ENCODE measurements at regions not wholly inside any gene's neighbourhood (a gene's known extent, or its start where the extent isn't known, plus 50 kb on each side); places are given as distances from the start of the nearest gene placed in this dataset.

DNA sequence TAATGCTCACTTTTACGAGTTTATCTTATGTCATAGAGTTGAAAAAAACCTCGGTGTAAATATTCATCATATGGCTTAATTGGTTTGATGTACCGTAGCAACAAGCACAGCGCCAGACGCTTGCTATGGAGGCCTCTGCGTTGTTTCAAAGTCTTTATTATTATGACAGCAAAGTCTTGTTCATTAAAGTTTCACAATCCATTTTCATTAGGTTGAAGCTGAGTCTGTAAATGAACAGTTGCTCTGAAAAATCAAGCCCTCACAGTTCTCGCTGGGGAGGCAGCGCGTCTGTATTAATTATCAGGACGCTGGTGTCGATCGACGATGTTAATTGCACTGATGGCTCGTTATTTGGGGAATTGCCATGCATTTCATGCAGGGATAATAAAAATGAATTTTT lies 185.6 kb downstream of the INSC start:
- WGBS, 2 donors, result 82 to 87% methylated on average over 14 of the region's 14 CpGs
- FAIRE-seq (no peak), ATAC-seq (no peak), DNase-seq (no peak)
- intact Hi-C loops (cut with DNase I), result no loop called here
- no peak for TF ChIP-seq CTCF (IDR thresholded peaks at IDR 0.05)
- Histone ChIP-seq H3K9me3 (no peaks in the 10 kb centered on the region), H3K36me3 (no peaks in the 10 kb centered on the region), H3K27ac (no peak overlapping the region), H3K27me3 (no peaks in the 10 kb centered on the region), H3K4me1 (no peaks in the 10 kb centered on the region), H3K4me3 (no peak overlapping the region)

DNA sequence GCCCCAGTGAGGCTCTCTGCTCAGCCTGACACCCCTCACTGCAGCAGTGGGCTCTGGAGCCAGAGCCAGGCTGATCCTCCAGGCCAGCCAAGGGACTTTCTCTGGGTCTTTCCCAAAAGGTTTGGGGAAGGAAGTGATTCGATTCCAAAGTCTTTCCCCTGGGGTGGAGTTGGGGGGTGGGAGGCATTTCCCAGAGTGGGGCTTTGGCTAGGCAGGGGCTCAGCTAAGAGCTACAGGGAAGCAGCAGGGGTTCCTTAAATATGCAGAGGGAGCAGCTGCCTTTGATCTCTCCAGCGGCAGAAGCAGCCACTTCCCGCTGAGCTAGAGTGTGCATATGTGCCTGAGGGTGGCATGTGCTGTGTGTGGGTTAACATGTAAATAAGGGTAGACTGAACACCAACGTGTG lies 192.9 kb downstream of the INSC start:
- FAIRE-seq (no peak), ATAC-seq (no peak), DNase-seq (no peak)
- no peaks in the 10 kb centered on the region for H3K9me3 ChIP-seq
- H3K27ac ChIP-seq, result no peak overlapping the region
- no peak for TF ChIP-seq CTCF (IDR thresholded peaks at IDR 0.05)
- no peaks in the 10 kb centered on the region for H3K27me3 ChIP-seq
- H3K4me3 ChIP-seq, result no peak overlapping the region
- intact Hi-C loops (cut with DNase I), result no loop called here
- H3K4me1 ChIP-seq, result peaks cover 0 to 9% (median 0%) of the 10 kb centered on the region in 3 donors
- no peaks in the 10 kb centered on the region for H3K36me3 ChIP-seq
- WGBS, 2 donors, result 39 to 54% methylated on average over 4 of the region's 4 CpGs

DNA sequence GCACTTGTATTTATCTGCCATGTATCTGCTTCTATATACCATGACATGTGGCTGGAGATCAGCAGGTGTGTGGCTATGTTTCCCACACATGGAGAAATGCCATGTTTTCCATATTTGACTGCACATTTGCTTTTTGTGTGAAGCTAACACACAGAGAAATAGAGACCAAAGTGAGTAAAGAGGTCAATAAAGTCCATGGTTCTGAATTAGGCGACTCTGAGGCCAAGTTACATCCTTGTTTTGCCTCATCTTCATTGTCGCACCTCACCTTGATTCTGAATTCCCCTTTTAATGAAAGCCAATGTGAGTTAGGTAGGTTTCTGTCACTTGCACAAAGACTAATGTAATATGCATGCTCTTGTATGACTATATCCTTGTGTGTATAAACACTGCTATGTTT lies 194.1 kb downstream of the INSC start:
- Histone ChIP-seq H3K4me1 (peaks cover 0 to 9% (median 0%) of the 10 kb centered on the region in 3 donors), H3K4me3 (no peak overlapping the region), H3K9me3 (no peaks in the 10 kb centered on the region), H3K36me3 (no peaks in the 10 kb centered on the region), H3K27ac (no peak overlapping the region), H3K27me3 (no peaks in the 10 kb centered on the region)
- no peak for TF ChIP-seq CTCF (IDR thresholded peaks at IDR 0.05)
- FAIRE-seq, result no peak
- 47 to 92% methylated on average over 2 of the region's 2 CpGs for WGBS, 2 donors
- intact Hi-C loops (cut with DNase I), result no loop called here
- DNase-seq, result no peak
- ATAC-seq, result no peak

GRCh38 chr11:15309296-15309695 lies 194.6 kb downstream of the INSC start:
- ATAC-seq (no peak), FAIRE-seq (no peak), DNase-seq (no peak)
- no peak overlapping the region for H3K27ac ChIP-seq
- H3K4me3 ChIP-seq, result no peak overlapping the region
- H3K36me3 ChIP-seq, result no peaks in the 10 kb centered on the region
- H3K9me3 ChIP-seq, result no peaks in the 10 kb centered on the region
- H3K27me3 ChIP-seq, result no peaks in the 10 kb centered on the region
- no peak for TF ChIP-seq CTCF (IDR thresholded peaks at IDR 0.05)
- H3K4me1 ChIP-seq, result peaks cover 0 to 9% (median 0%) of the 10 kb centered on the region in 3 donors
- 38 to 44% methylated on average over 1 of the region's 1 CpG for WGBS, 2 donors
- intact Hi-C loops (cut with DNase I), result no loop called here

DNA sequence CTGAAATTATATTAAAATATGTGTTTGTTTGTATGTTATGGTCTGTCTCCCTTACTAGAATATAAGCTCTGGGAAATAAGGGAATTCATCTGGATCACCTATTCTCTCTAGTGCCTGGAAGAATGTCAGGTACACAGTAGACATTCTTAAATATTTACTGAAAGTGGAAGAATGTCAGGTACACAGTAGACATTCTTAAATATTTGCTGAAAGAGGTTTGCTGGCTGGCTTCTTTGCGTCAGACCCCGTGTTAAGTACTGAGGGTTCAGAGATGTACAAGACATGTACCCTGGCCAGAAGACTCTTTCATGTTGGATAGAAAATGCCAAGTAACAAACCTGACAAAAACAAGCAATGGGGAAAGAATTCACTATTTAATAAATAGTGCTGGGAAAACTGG lies 199.1 kb downstream of the INSC start:
- intact Hi-C loops (cut with DNase I), result no loop called here
- Histone ChIP-seq H3K4me1 (peaks cover 0 to 9% (median 0%) of the 10 kb centered on the region in 3 donors), H3K4me3 (no peak overlapping the region), H3K27me3 (no peaks in the 10 kb centered on the region), H3K9me3 (no peaks in the 10 kb centered on the region), H3K36me3 (no peaks in the 10 kb centered on the region), H3K27ac (no peak overlapping the region)
- DNase-seq (no peak), FAIRE-seq (no peak), ATAC-seq (no peak)
- whole genome bisulfite sequencing, 2 donors, result 32 to 36% methylated on average over 2 of the region's 2 CpGs
- no peak for TF ChIP-seq CTCF (IDR thresholded peaks at IDR 0.05)
